Right lobe of liver (tissue), 6 donors: ENCODE measurements at regions not wholly inside any gene's neighbourhood (a gene's known extent, or its start where the extent isn't known, plus 50 kb on each side); places are given as distances from the start of the nearest gene placed in this dataset.

Source experiments
- ATAC-seq, 4 donors: fragments of 200-7000 bp; cut with Tn5 transposase; one replicate each; pipeline ENCODE4 v1.9.1; 2020; ENCODE audit warnings: mild to moderate bottlenecking in 4 of 4, moderate library complexity in 4 of 4
- DNase-seq, 3 donors: peaks; one replicate each; pipeline ENCODE4 v3.0.0-alpha.2; 2020
- H3K27ac ChIP-seq, 3 donors: fragments of 200-600 bp; one replicate each; pipeline ENCODE4 v1.8.0; 2022
- H3K27me3 ChIP-seq, 2 donors: fragments of 200-600 bp; one replicate each; pipeline ENCODE4 v1.8.0; 2022
- H3K36me3 ChIP-seq, 4 donors: fragments of 200-600 bp; sonication (generic) in 1 of 4; one replicate each; pipeline versions ENCODE4 v1.5.1 to v1.8.0; 2017 to 2022; ENCODE audit warnings: control low read depth in 1 of 4
- H3K4me1 ChIP-seq, 4 donors: fragments of 200-600 bp; sonication (generic) in 1 of 4; one replicate each; pipeline versions ENCODE4 v1.5.1 to v1.8.0; 2017 to 2022; ENCODE audit warnings: control low read depth in 1 of 4
- H3K4me3 ChIP-seq, 3 donors: fragments of 200-600 bp; one replicate each; pipeline ENCODE4 v1.8.0; 2022
- H3K9me3 ChIP-seq, 4 donors: fragments of 200-600 bp; sonication (generic) in 1 of 4; one replicate each; pipeline versions ENCODE4 v1.5.1 to v1.8.0; 2017 to 2022; ENCODE audit warnings: control low read depth in 1 of 4
- CTCF ChIP-seq, 4 donors: fragments of 200-600 bp in 3 of 4; fragments of 450-650 bp in 1 of 4; IDR thresholded peaks; one replicate each; pipeline versions ENCODE4 v1.5.1 to v1.8.0; 2016 to 2022; ENCODE audit warnings: antibody characterized with exemption in 4 of 4, mild to moderate bottlenecking in 2 of 4
- POLR2A ChIP-seq: fragments of 450-650 bp; IDR thresholded peaks from one replicate; pipeline ENCODE4 v1.6.1; 2017; ENCODE audit warnings: antibody characterized with exemption, mild to moderate bottlenecking
- WGBS: methylation state at CpG from one replicate; pipeline ENCODE4 v1.1.6; 2018; ENCODE audit warnings: low coverage, low lambda C conversion rate; ENCODE audit not compliant: insufficient coverage; ENCODE audit errors: missing lambda C conversion rate; 5-methylcytosine and 5-hydroxymethylcytosine counted together
- intact Hi-C, 2 donors: fragments of 100-400 bp; cut with DNase I; formaldehyde crosslinking; loops; one replicate each; pipeline versions ENCODE4 v1.11.2 to v1.14.1; 2022
- donor health status: DM: no; HTN: yes; CAD: no.
- donor health status: DM: no; HTN: no; CAD: no.
- donor health status: DM: no; HTN: no; CAD: no.
- donor health status: DM: no; HTN: yes; CAD: no.
- donor health status: DM: no; HTN: yes; CAD: no.

GRCh38 chr17:62191390-62192361 lies 126.6 kb upstream of the MED13 start:
- no peaks in the 10 kb centered on the region for H3K36me3 ChIP-seq
- TF ChIP-seq CTCF (IDR thresholded peaks at IDR 0.05), result no peak
- H3K27ac ChIP-seq, result no peak overlapping the region
- intact Hi-C loops, result no loop called here
- no peaks in the 10 kb centered on the region for H3K27me3 ChIP-seq
- no peaks in the 10 kb centered on the region for H3K4me1 ChIP-seq
- no peak overlapping the region for H3K4me3 ChIP-seq
- WGBS, result 85% methylated on average over 17 of the region's 17 CpGs
- ATAC-seq (no peak), DNase-seq (no peak)
- H3K9me3 ChIP-seq, result no peaks in the 10 kb centered on the region

DNA sequence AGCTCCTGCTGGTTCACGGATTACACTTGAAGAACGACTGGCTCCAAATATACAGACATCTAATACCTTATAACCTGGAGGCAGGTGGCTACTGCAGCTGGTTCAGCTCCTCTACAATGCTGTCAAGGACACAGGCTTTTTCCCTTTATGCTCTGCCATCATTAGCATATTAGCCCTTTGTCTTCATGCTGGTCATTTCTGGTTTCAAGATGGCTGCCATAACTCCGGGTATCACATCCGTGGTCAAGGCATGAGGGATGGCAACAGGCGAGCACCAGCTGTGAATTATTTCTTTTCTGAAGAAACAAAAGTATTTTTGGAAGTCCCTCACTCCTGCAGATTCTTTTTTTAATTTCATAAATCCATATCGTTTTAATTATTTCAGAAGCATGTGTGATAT lies 124.3 kb upstream of the MED13 start:
- no peak for ATAC-seq

DNA sequence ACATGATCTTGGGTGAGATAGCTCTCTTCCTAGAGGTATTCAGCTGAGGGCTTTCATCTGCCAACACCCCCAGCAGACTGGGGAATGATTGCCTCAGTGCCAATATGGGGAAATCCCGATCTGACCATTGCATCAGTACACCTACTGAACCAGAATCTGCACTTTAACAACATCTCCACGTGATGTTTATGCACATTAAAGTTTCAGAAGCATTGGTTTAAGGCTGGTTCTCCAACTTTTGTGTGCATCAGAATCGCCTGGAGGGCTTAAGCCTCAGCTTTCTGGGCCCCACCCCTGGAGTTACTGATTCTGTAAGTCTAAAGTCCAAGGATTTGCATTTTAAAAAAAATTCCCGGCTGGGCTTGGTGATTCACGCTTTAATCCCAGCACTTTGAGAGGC lies 123.6 kb upstream of the MED13 start:
- Histone ChIP-seq H3K4me1 (no peaks in the 10 kb centered on the region), H3K27me3 (no peaks in the 10 kb centered on the region), H3K9me3 (no peaks in the 10 kb centered on the region), H3K27ac (no peak overlapping the region), H3K4me3 (no peak overlapping the region), H3K36me3 (no peaks in the 10 kb centered on the region)
- no peak for TF ChIP-seq CTCF (IDR thresholded peaks at IDR 0.05)
- TF ChIP-seq POLR2A, result no peak
- WGBS, result 30% methylated on average over 3 of the region's 5 CpGs
- no peak for DNase-seq
- no peak for ATAC-seq
- intact Hi-C loops, result no loop called here

More for the DNA sequence above, 124.3 kb upstream of the MED13 start:
- Histone ChIP-seq H3K36me3 (no peaks in the 10 kb centered on the region), H3K4me1 (no peaks in the 10 kb centered on the region), H3K9me3 (no peaks in the 10 kb centered on the region), H3K4me3 (no peak overlapping the region), H3K27me3 (no peaks in the 10 kb centered on the region), H3K27ac (no peak overlapping the region)
- DNase-seq, result no peak
- 64% methylated on average over 5 of the region's 6 CpGs for WGBS
- TF ChIP-seq CTCF (IDR thresholded peaks at IDR 0.05), result no peak
- no peak for TF ChIP-seq POLR2A
- intact Hi-C loops, result no loop called here

GRCh38 chr17:62187681-62188080 lies 122.6 kb upstream of the MED13 start:
- no peaks in the 10 kb centered on the region for H3K4me1 ChIP-seq
- TF ChIP-seq POLR2A (no peak), CTCF (IDR thresholded peaks at IDR 0.05) (no peak)
- H3K27ac ChIP-seq, result no peak overlapping the region
- no peaks in the 10 kb centered on the region for H3K9me3 ChIP-seq
- ATAC-seq (no peak), DNase-seq (no peak)
- H3K27me3 ChIP-seq, result no peaks in the 10 kb centered on the region
- no peaks in the 10 kb centered on the region for H3K36me3 ChIP-seq
- intact Hi-C loops, result no loop called here
- no peak overlapping the region for H3K4me3 ChIP-seq
- WGBS, result 44% methylated on average over 3 of the region's 3 CpGs
